Hematopoietic multipotent progenitor cell treated with erythropoietin and hydrocortisone succinate and interleukin-3 and kit ligand, for 15 days (in vitro differentiated cells): ENCODE measurements at regions not wholly inside any gene's neighbourhood (a gene's known extent, or its start where the extent isn't known, plus 50 kb on each side); places are given as distances from the start of the nearest gene placed in this dataset.
A peak's percentile ranks its signal among the peaks of the same experiment; 100 is the strongest.
"Not testable (repeated sequence)": the region's sequence is repeated elsewhere in the genome, so short reads cannot be mapped to it uniquely, and the experiment has no call there.

Source experiments
- DNase-seq: peaks from one replicate; pipeline ENCODE4 v3.0.0-alpha.2; 2015; ENCODE audit warnings: low spot score

GRCh38 chr5:157941616-157942015, 82.7 kb upstream of the CLINT1 start:
- DNase-seq = no peak

GRCh38 chr5:157938101-157938500, 79.2 kb upstream of the CLINT1 start:
- not testable (repeated sequence) for DNase-seq

- not testable (repeated sequence) for DNase-seq
Observed at GRCh38 chr5:157936776-157937501, 78.0 kb upstream of the CLINT1 start.

GRCh38 chr5:157934600-157934999, 75.7 kb upstream of the CLINT1 start:
- no peak for DNase-seq

- DNase-seq = no peak
Observed at GRCh38 chr5:157933005-157933404, 74.1 kb upstream of the CLINT1 start.

- DNase-seq = no peak
Observed at GRCh38 chr5:157930710-157931109, 71.8 kb upstream of the CLINT1 start.

GRCh38 chr5:157926977-157927376, 68.0 kb upstream of the CLINT1 start:
- no peak for DNase-seq

- no peak for DNase-seq
Observed at GRCh38 chr5:157925786-157926671, 67.1 kb upstream of the CLINT1 start.

- DNase-seq = no peak
Observed at GRCh38 chr5:157924931-157925729, 66.2 kb upstream of the CLINT1 start.

GRCh38 chr5:157924490-157924889, 65.5 kb upstream of the CLINT1 start:
- no peak for DNase-seq

- no peak for DNase-seq
Observed at GRCh38 chr5:157923765-157924164, 64.8 kb upstream of the CLINT1 start.

- no peak for DNase-seq
Observed at GRCh38 chr5:157922026-157922425, 63.1 kb upstream of the CLINT1 start.

- no peak for DNase-seq
Observed at GRCh38 chr5:157920828-157921170, 61.9 kb upstream of the CLINT1 start.

GRCh38 chr5:157918811-157919742, 60.1 kb upstream of the CLINT1 start:
- DNase-seq = no peak

- DNase-seq = peak; percentile 41
Observed at GRCh38 chr5:157917899-157918809, 59.2 kb upstream of the CLINT1 start.

- no peak for DNase-seq
Observed at GRCh38 chr5:157917491-157917890, 58.5 kb upstream of the CLINT1 start.

- no peak for DNase-seq
Observed at GRCh38 chr5:157915638-157916037, 56.7 kb upstream of the CLINT1 start.

GRCh38 chr5:157914151-157914788, 55.3 kb upstream of the CLINT1 start:
- no peak for DNase-seq

- DNase-seq = no peak
Observed at GRCh38 chr5:157913575-157913974, 54.6 kb upstream of the CLINT1 start.
